A673 (cell line): ENCODE measurements at regions not wholly inside any gene's neighbourhood (a gene's known extent, or its start where the extent isn't known, plus 50 kb on each side); places are given as distances from the start of the nearest gene placed in this dataset.

ENCODE experiments used
- EZH2 ChIP-seq: fragments of 200-600 bp; sonication (generic); IDR thresholded peaks from 2 replicates; pipeline ENCODE4 v1.6.1; 2017; ENCODE audit warnings: borderline replicate concordance, low read depth, mild to moderate bottlenecking, mixed read lengths, antibody characterized with exemption, low read length; ENCODE audit not compliant: poor library complexity, severe bottlenecking
- TF ChIP-seq, protein P1 (sequence below): fragments of 300-800, 200-600 bp; sonication (generic); conservative IDR thresholded peaks from 2 replicates; pipeline ENCODE4 v1.5.1; 2017; ENCODE audit warnings: low read depth, mild to moderate bottlenecking, antibody characterized with exemption, low read length, moderate library complexity, mixed read lengths

DNA sequence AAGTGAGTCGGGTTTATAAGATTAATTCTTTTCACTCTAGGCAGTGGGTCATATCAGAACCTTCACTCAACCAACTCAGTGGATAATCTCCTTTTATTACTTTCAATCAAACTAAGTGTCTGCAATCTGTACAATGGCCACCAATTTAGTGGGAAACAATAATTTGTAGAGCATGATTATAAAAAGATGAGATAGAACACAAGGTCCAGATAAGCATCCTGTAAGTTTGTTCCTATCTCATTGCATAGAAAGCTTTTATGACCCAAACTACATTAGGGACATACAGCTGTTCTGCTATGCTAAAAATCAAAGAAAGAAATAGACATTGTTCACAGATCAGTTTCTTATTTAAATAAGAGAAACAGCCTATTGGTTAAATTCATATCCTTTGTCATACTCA is 341.4 kb upstream of the PSMD7 start:
- TF ChIP-seq, protein P1, sequence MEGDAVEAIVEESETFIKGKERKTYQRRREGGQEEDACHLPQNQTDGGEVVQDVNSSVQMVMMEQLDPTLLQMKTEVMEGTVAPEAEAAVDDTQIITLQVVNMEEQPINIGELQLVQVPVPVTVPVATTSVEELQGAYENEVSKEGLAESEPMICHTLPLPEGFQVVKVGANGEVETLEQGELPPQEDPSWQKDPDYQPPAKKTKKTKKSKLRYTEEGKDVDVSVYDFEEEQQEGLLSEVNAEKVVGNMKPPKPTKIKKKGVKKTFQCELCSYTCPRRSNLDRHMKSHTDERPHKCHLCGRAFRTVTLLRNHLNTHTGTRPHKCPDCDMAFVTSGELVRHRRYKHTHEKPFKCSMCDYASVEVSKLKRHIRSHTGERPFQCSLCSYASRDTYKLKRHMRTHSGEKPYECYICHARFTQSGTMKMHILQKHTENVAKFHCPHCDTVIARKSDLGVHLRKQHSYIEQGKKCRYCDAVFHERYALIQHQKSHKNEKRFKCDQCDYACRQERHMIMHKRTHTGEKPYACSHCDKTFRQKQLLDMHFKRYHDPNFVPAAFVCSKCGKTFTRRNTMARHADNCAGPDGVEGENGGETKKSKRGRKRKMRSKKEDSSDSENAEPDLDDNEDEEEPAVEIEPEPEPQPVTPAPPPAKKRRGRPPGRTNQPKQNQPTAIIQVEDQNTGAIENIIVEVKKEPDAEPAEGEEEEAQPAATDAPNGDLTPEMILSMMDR: no peak
- no peak for TF ChIP-seq EZH2
